ENCODE measurements at regions not wholly inside any gene's neighbourhood (a gene's known extent, or its start where the extent isn't known, plus 50 kb on each side); places are given as distances from the start of the nearest gene placed in this dataset.

DNA sequence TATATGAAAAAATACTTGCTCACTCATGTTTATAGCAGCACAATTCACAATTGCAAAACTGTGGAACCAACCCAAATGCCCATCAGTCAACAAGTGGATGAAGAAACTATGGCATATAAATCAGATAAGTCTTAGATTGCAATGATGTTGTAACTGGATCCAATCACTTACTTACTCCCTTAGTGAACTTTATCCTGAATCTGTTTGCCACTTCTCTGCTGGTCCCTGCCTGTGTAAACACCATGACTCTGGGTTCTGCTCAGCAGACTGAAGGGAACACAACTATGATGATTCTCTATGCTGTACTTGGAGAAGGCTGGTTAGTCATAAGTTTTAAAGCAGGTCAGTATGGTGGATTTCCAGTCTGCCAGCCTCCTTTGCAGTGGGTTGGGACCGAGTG lies 391.2 kb downstream of the RWDD3 start:
- H3K4me1 ChIP-seq (ENCODE audit: insufficient read depth, low read length, poor library complexity, severe bottlenecking) = no peaks in the 10 kb centered on the region
- no peaks in the 10 kb centered on the region for H3K9me2 ChIP-seq (replicated peaks; ENCODE audit: low read depth, low read length)
- no peaks in the 10 kb centered on the region for H3K9me3 ChIP-seq (ENCODE audit: insufficient read depth, low read depth, low read length)
- TF ChIP-seq EZH2phosphoT487 (IDR thresholded peaks at IDR 0.05; ENCODE audit: borderline replicate concordance) = no peak
- TF ChIP-seq, protein P1, sequence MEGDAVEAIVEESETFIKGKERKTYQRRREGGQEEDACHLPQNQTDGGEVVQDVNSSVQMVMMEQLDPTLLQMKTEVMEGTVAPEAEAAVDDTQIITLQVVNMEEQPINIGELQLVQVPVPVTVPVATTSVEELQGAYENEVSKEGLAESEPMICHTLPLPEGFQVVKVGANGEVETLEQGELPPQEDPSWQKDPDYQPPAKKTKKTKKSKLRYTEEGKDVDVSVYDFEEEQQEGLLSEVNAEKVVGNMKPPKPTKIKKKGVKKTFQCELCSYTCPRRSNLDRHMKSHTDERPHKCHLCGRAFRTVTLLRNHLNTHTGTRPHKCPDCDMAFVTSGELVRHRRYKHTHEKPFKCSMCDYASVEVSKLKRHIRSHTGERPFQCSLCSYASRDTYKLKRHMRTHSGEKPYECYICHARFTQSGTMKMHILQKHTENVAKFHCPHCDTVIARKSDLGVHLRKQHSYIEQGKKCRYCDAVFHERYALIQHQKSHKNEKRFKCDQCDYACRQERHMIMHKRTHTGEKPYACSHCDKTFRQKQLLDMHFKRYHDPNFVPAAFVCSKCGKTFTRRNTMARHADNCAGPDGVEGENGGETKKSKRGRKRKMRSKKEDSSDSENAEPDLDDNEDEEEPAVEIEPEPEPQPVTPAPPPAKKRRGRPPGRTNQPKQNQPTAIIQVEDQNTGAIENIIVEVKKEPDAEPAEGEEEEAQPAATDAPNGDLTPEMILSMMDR (conservative IDR thresholded peaks at IDR 0.05; ENCODE audit: low read length) = no peak
- H3K27me3 ChIP-seq (ENCODE audit: insufficient read depth, low read length, poor library complexity, severe bottlenecking) = no peaks in the 10 kb centered on the region
- no peaks in the 10 kb centered on the region for H3F3A ChIP-seq (ENCODE audit: low read depth)
- no peak overlapping the region for H3K4me2 ChIP-seq (ENCODE audit: low read depth, low read length, poor library complexity, severe bottlenecking)
- no peaks in the 10 kb centered on the region for H3K36me3 ChIP-seq (ENCODE audit: insufficient read depth, low read length)
- H4K20me1 ChIP-seq (ENCODE audit: insufficient read depth, low read length, poor library complexity, severe bottlenecking) = no peaks in the 10 kb centered on the region
- H3K9ac ChIP-seq (ENCODE audit: low read depth, low read length, poor library complexity, severe bottlenecking) = no peak overlapping the region
- H3K4me3 ChIP-seq (ENCODE audit: low read length, poor library complexity, severe bottlenecking) = no peak overlapping the region
- H2AFZ ChIP-seq (ENCODE audit: low read length) = no peak overlapping the region
- no peaks in the 10 kb centered on the region for H3K79me2 ChIP-seq (ENCODE audit: insufficient read depth, low read length)

DNA sequence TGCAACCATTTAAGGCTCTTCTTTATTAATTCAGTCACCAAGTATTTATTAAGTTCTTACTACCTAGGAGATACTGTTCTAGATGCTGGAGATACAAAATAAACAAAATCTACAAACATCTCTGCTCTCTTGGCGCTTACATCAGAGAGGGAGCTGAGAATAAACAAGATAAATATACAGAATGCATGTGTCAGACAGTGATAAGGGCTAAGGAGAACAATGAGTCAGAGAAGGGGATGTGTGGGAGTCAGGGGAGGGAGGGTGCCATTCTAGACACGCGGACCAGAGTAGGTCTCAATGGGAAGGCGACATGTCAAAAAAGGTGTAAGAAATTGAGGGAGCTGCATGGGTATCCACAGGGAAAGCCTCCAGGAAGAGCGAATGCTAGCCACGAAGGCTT lies 393.2 kb downstream of the RWDD3 start:
- no peak for TF ChIP-seq EZH2phosphoT487 (IDR thresholded peaks at IDR 0.05; ENCODE audit: borderline replicate concordance)
- TF ChIP-seq, protein P1 (conservative IDR thresholded peaks at IDR 0.05; ENCODE audit: low read length) = no peak
- Histone ChIP-seq H3K9me2 (replicated peaks; ENCODE audit: low read depth, low read length) (no peaks in the 10 kb centered on the region), H3K27me3 (ENCODE audit: insufficient read depth, low read length, poor library complexity, severe bottlenecking) (no peaks in the 10 kb centered on the region), H3K9ac (ENCODE audit: low read depth, low read length, poor library complexity, severe bottlenecking) (no peak overlapping the region), H3K36me3 (ENCODE audit: insufficient read depth, low read length) (no peaks in the 10 kb centered on the region), H4K20me1 (ENCODE audit: insufficient read depth, low read length, poor library complexity, severe bottlenecking) (no peaks in the 10 kb centered on the region), H3F3A (ENCODE audit: low read depth) (no peaks in the 10 kb centered on the region), H3K4me2 (ENCODE audit: low read depth, low read length, poor library complexity, severe bottlenecking) (no peak overlapping the region), H3K4me1 (ENCODE audit: insufficient read depth, low read length, poor library complexity, severe bottlenecking) (no peaks in the 10 kb centered on the region), H2AFZ (ENCODE audit: low read length) (no peak overlapping the region), H3K9me3 (ENCODE audit: insufficient read depth, low read depth, low read length) (no peaks in the 10 kb centered on the region), H3K4me3 (ENCODE audit: low read length, poor library complexity, severe bottlenecking) (no peak overlapping the region), H3K79me2 (ENCODE audit: insufficient read depth, low read length) (no peaks in the 10 kb centered on the region)

DNA sequence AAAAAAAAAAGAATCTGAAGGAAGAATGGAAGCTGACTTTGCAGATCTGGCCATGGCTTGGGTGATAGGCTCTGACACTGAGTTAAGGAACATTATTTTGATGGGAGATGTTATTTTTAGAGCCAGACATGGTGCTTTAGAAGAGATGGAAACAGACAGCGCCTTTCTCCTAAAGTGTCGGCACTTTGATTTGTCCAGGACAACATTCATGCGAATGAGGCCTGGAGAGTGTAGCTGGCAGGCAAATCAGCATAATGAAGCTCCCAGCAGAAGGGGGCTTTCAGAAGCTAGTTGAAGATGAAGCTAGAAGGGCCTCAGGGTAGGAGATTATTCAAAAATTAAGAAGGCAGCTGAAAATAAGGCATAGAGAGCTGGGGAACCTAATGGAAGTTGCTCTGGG lies 397.7 kb downstream of the RWDD3 start:
- H3K4me1 ChIP-seq (ENCODE audit: insufficient read depth, low read length, poor library complexity, severe bottlenecking) = no peaks in the 10 kb centered on the region
- no peaks in the 10 kb centered on the region for H3F3A ChIP-seq (ENCODE audit: low read depth)
- no peaks in the 10 kb centered on the region for H3K36me3 ChIP-seq (ENCODE audit: insufficient read depth, low read length)
- H3K9me3 ChIP-seq (ENCODE audit: insufficient read depth, low read depth, low read length) = no peaks in the 10 kb centered on the region
- no peak for TF ChIP-seq EZH2phosphoT487 (IDR thresholded peaks at IDR 0.05; ENCODE audit: borderline replicate concordance)
- no peak overlapping the region for H3K4me3 ChIP-seq (ENCODE audit: low read length, poor library complexity, severe bottlenecking)
- H2AFZ ChIP-seq (ENCODE audit: low read length) = no peak overlapping the region
- H3K9ac ChIP-seq (ENCODE audit: low read depth, low read length, poor library complexity, severe bottlenecking) = no peak overlapping the region
- H3K27me3 ChIP-seq (ENCODE audit: insufficient read depth, low read length, poor library complexity, severe bottlenecking) = no peaks in the 10 kb centered on the region
- no peaks in the 10 kb centered on the region for H3K79me2 ChIP-seq (ENCODE audit: insufficient read depth, low read length)
- no peak overlapping the region for H3K4me2 ChIP-seq (ENCODE audit: low read depth, low read length, poor library complexity, severe bottlenecking)
- no peaks in the 10 kb centered on the region for H3K9me2 ChIP-seq (replicated peaks; ENCODE audit: low read depth, low read length)
- H4K20me1 ChIP-seq (ENCODE audit: insufficient read depth, low read length, poor library complexity, severe bottlenecking) = no peaks in the 10 kb centered on the region

DNA sequence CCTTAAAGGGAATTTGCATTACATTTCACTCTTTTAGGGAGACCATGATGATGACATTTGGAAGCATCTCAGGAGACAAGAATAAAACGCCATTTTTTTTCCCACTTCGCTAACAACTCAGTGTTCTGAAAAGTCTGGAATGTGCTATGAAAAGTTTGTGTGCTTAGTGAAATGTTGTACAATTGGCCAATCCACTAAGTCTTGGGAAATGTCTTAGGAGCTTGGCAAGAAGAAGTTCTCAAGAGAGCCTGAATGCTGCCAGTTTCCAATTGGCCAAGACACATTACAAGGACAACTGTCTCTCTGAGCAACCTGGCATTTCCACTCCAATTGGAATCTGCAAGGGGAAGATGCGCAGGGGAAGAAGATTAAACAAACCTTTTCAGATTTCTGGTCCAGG lies 401.8 kb downstream of the RWDD3 start:
- TF ChIP-seq, protein P1 (conservative IDR thresholded peaks at IDR 0.05; ENCODE audit: low read length) = no peak
- no peak for TF ChIP-seq EZH2phosphoT487 (IDR thresholded peaks at IDR 0.05; ENCODE audit: borderline replicate concordance)
- H3K9me3 ChIP-seq (ENCODE audit: insufficient read depth, low read depth, low read length) = no peaks in the 10 kb centered on the region
- H2AFZ ChIP-seq (ENCODE audit: low read length) = no peak overlapping the region
- H4K20me1 ChIP-seq (ENCODE audit: insufficient read depth, low read length, poor library complexity, severe bottlenecking) = no peaks in the 10 kb centered on the region
- no peaks in the 10 kb centered on the region for H3K27me3 ChIP-seq (ENCODE audit: insufficient read depth, low read length, poor library complexity, severe bottlenecking)
- no peak overlapping the region for H3K4me2 ChIP-seq (ENCODE audit: low read depth, low read length, poor library complexity, severe bottlenecking)
- no peaks in the 10 kb centered on the region for H3F3A ChIP-seq (ENCODE audit: low read depth)
- H3K4me3 ChIP-seq (ENCODE audit: low read length, poor library complexity, severe bottlenecking) = no peak overlapping the region
- no peaks in the 10 kb centered on the region for H3K79me2 ChIP-seq (ENCODE audit: insufficient read depth, low read length)
- H3K36me3 ChIP-seq (ENCODE audit: insufficient read depth, low read length) = no peaks in the 10 kb centered on the region
- H3K9me2 ChIP-seq (replicated peaks; ENCODE audit: low read depth, low read length) = no peaks in the 10 kb centered on the region
- H3K4me1 ChIP-seq (ENCODE audit: insufficient read depth, low read length, poor library complexity, severe bottlenecking) = no peaks in the 10 kb centered on the region
- H3K9ac ChIP-seq (ENCODE audit: low read depth, low read length, poor library complexity, severe bottlenecking) = no peak overlapping the region
